ENCODE measurements at regions not wholly inside any gene's neighbourhood (a gene's known extent, or its start where the extent isn't known, plus 50 kb on each side); places are given as distances from the start of the nearest gene placed in this dataset.

GRCh38 chr3:43852066-43852465 lies 161.3 kb downstream of the ABHD5 start:
- POLR2A ChIA-PET: no interaction called here
- peak; percentile 40 for TF ChIP-seq TCF12 (IDR thresholded peaks at IDR 0.05)
- TF ChIP-seq RXRA (IDR thresholded peaks at IDR 0.05; ENCODE audit: borderline replicate concordance, low read depth): no peak
- Histone ChIP-seq H3K4me1 (ENCODE audit: control insufficient read depth in 1 of 2, insufficient read depth in 2 of 2, low read depth in 1 of 2, low read length in 1 of 2) (peaks cover 17 to 20% of the 10 kb centered on the region in 2 experiments; a peak in 3 of 4 replicates), H3K9me2 (no peaks in the 10 kb centered on the region), H3K79me2 (ENCODE audit: insufficient read depth) (no peaks in the 10 kb centered on the region), H2AFZ (ENCODE audit: low read depth) (0 out of 2 replicates have a peak overlapping the region, but pooled peaks have one; percentile 18), H3F3A (replicated peaks; ENCODE audit: insufficient read depth) (peaks cover 9% of the 10 kb centered on the region), H4K20me1 (ENCODE audit: insufficient read depth) (no peaks in the 10 kb centered on the region), H3K9ac (0 out of 2 replicates have a peak overlapping the region, but pooled peaks have one; percentile 9), H3K27me3 (ENCODE audit: insufficient read depth) (no peaks in the 10 kb centered on the region), H3K4me3 (ENCODE audit: low read depth in 2 of 2, low read length in 1 of 2) (no peak overlapping the region; a peak in 1 of 4 replicates), H3K4me2 (no peak overlapping the region), H3K9me3 (no peaks in the 10 kb centered on the region; the same call in 1 of the 2 replicates), H3K36me3 (replicated peaks in 1 of 2; ENCODE audit: control insufficient read depth in 1 of 2, insufficient read depth in 2 of 2, low read length in 1 of 2) (no peaks in the 10 kb centered on the region), H3K27ac (ENCODE audit: low read depth in 2 of 2, low read length in 1 of 2) (no peak overlapping the region; a peak in 1 of 4 replicates)
- WGBS (ENCODE audit: low lambda C conversion rate): 18% methylated on average over 1 of the region's 1 CpG
- CTCF ChIA-PET: interaction anchor here (1.8 kb wide), 1 partner anchor 83 kb away, joined by 6 read pairs; no protein-coding TSS in a partner anchor
- DNase-seq: no peak

GRCh38 chr3:43854283-43854682 lies 163.5 kb downstream of the ABHD5 start:
- WGBS (ENCODE audit: low lambda C conversion rate): 100% methylated on average over 2 of the region's 2 CpGs
- Histone ChIP-seq H3K9me2 (no peaks in the 10 kb centered on the region), H3K79me2 (ENCODE audit: insufficient read depth) (no peaks in the 10 kb centered on the region), H3K4me3 (ENCODE audit: low read depth in 2 of 2, low read length in 1 of 2) (no peak overlapping the region), H3F3A (replicated peaks; ENCODE audit: insufficient read depth) (peaks cover 9% of the 10 kb centered on the region), H3K27me3 (ENCODE audit: insufficient read depth) (no peaks in the 10 kb centered on the region), H3K9ac (no peak overlapping the region), H3K36me3 (replicated peaks in 1 of 2; ENCODE audit: control insufficient read depth in 1 of 2, insufficient read depth in 2 of 2, low read length in 1 of 2) (no peaks in the 10 kb centered on the region), H2AFZ (ENCODE audit: low read depth) (0 out of 2 replicates have a peak overlapping the region, but pooled peaks have one; percentile 40), H3K4me1 (ENCODE audit: control insufficient read depth in 1 of 2, insufficient read depth in 2 of 2, low read depth in 1 of 2, low read length in 1 of 2) (peaks cover 20 to 22% of the 10 kb centered on the region in 2 experiments; a peak in 3 of 4 replicates), H4K20me1 (ENCODE audit: insufficient read depth) (no peaks in the 10 kb centered on the region), H3K27ac (ENCODE audit: low read depth in 2 of 2, low read length in 1 of 2) (no peak overlapping the region), H3K9me3 (no peaks in the 10 kb centered on the region), H3K4me2 (no peak overlapping the region; the same call in 1 of the 2 replicates)
- CTCF ChIA-PET: interaction anchor here (1.2 to 1.6 kb wide), 2 partner anchors 9 to 342 kb away, joined by 3 to 4 read pairs; no protein-coding TSS in a partner anchor
- DNase-seq: no peak
- POLR2A ChIA-PET: no interaction called here
- TF ChIP-seq PBX3 (IDR thresholded peaks at IDR 0.05) (peak; percentile 38; the same call in 1 of the 2 replicates), YY1 (IDR thresholded peaks at IDR 0.05; ENCODE audit: low read depth) (no peak)

GRCh38 chr3:43854916-43855315 lies 164.2 kb downstream of the ABHD5 start:
- Histone ChIP-seq H3K4me3 (ENCODE audit: low read depth in 2 of 2, low read length in 1 of 2) (no peak overlapping the region), H3K9me3 (no peaks in the 10 kb centered on the region), H3K4me1 (ENCODE audit: control insufficient read depth in 1 of 2, insufficient read depth in 2 of 2, low read depth in 1 of 2, low read length in 1 of 2) (peaks cover 20 to 22% of the 10 kb centered on the region in 2 experiments; a peak in 3 of 4 replicates), H3K36me3 (replicated peaks in 1 of 2; ENCODE audit: control insufficient read depth in 1 of 2, insufficient read depth in 2 of 2, low read length in 1 of 2) (no peaks in the 10 kb centered on the region), H4K20me1 (ENCODE audit: insufficient read depth) (no peaks in the 10 kb centered on the region), H3F3A (replicated peaks; ENCODE audit: insufficient read depth) (peaks cover 9% of the 10 kb centered on the region), H3K27me3 (ENCODE audit: insufficient read depth) (no peaks in the 10 kb centered on the region), H3K79me2 (ENCODE audit: insufficient read depth) (no peaks in the 10 kb centered on the region), H3K9ac (no peak overlapping the region), H2AFZ (ENCODE audit: low read depth) (peak overlapping the region; percentile 69; the same call in 1 of the 2 replicates), H3K4me2 (no peak overlapping the region), H3K9me2 (no peaks in the 10 kb centered on the region), H3K27ac (ENCODE audit: low read depth in 2 of 2, low read length in 1 of 2) (no peak overlapping the region)
- POLR2A ChIA-PET: interaction anchor here (1.2 kb wide), 1 partner anchor 69 kb away, joined by 5 read pairs; no protein-coding TSS in a partner anchor
- 85% methylated on average over 6 of the region's 6 CpGs for WGBS (ENCODE audit: low lambda C conversion rate)
- DNase-seq: no peak
- TF ChIP-seq RAD21 (IDR thresholded peaks at IDR 0.05; ENCODE audit: low read length) (no peak), CHD2 (IDR thresholded peaks at IDR 0.05; ENCODE audit: low read length, partially characterized antibody) (no peak), GABPA (IDR thresholded peaks at IDR 0.05; ENCODE audit: low read depth) (no peak)
- CTCF ChIA-PET: interaction anchor here (0.7 to 1.8 kb wide), 21 partner anchors 8 to 349 kb away, joined by 3 to 11 read pairs (median 4); no protein-coding TSS in a partner anchor
